GM21619 (cell line): ENCODE measurements at regions not wholly inside any gene's neighbourhood (a gene's known extent, or its start where the extent isn't known, plus 50 kb on each side); places are given as distances from the start of the nearest gene placed in this dataset.

Source experiments
- ATAC-seq: cut with Tn5 transposase; IDR thresholded peaks from one replicate; pipeline ENCODE4 v1.9.1; 2021; ENCODE audit not compliant: unreplicated experiment

DNA sequence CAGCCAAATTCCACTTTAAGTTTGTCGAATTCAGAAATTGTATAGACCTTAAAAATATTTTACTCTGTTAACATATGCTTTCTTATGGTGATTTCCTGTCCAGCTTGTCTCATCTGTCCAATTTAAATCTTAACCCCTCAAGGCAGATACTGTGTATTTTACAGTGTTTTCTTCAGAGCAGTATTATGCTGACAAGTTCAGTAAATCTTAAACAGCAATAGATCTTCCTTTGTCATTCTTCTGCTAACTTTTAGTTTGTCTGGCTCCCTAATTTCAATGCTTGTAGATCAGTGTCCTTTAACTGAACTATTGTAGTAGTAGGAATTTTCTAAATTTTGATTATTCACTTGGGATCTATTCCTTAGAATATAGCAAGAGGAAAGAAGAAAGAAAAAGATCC, 52.8 kb upstream of the MEIS1 start:
- no peak for ATAC-seq

DNA sequence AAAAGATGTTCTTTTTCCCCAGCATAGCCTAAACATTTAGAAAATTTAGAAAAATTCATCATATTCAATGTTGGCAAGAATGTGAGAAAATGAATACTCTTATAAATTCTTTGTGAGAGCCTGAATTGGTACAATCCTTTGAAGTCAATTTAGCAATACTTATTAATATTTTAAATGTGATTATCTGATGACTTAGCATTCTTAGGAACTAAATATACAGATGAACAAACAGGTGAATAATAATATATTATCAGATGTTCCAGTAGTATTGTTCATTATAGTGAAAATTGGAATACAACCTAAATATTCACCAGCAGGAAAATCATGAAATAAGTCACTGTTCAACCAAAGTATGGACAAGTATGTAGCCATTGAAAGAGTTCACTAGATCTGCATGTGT, 55.5 kb upstream of the MEIS1 start:
- ATAC-seq = no peak

DNA sequence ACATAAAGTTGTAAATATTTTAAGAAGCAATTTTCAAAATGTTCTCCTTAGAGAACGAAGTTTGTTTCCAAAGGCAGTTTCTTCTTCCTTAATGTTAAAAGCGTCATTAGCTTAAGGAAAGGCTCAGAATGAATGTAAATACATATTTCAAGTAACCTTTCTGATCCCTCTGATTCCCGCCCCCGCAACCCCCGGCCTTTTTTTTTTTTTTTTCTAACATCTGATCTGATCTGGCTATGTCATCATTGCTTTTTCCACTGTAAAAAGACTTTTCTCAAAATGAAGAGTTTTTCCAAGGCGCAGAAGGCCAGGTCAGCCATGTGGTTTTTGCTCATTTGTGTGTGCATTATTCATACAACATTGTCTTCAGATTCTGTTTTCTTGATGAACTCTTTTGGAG, 57.1 kb upstream of the MEIS1 start:
- no peak for ATAC-seq

DNA sequence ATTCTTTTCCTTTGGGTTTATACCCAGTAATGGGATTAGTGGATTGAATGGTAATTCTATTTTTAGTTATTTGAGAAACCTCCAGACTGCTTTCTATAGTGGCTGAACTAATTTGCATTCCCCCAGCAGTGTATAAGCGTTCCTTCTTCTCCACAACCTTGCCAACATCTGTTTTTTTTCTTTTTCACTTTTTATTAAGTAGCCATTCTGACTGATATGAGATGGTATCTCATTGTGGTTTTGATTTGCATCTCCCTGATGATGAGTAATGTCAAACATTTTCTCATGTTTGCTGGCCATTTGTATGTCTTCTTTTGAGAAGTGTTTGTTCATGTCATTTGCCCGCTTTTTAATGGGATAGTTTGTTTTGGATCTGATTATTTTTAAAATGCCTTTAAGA, 64.1 kb upstream of the MEIS1 start:
- no peak for ATAC-seq

DNA sequence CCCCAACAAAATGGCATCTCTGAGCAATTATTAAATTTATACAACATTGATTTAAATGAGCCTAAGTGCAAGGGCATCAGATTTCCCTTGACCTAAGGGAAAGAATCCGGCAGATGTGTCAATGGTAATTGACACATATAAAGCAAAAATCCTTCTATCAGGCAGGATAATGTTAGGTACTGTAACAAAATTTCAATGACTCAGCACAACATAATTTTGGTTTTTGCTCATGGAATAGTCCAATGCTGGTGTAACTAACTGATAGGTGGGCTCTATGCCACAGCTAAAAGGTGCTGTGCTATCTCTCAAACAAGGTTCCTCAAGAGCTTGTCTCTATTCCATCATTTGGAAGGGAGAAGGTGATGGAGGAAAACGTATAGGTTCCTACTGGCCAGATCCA, 68.3 kb upstream of the MEIS1 start:
- ATAC-seq = no peak

DNA sequence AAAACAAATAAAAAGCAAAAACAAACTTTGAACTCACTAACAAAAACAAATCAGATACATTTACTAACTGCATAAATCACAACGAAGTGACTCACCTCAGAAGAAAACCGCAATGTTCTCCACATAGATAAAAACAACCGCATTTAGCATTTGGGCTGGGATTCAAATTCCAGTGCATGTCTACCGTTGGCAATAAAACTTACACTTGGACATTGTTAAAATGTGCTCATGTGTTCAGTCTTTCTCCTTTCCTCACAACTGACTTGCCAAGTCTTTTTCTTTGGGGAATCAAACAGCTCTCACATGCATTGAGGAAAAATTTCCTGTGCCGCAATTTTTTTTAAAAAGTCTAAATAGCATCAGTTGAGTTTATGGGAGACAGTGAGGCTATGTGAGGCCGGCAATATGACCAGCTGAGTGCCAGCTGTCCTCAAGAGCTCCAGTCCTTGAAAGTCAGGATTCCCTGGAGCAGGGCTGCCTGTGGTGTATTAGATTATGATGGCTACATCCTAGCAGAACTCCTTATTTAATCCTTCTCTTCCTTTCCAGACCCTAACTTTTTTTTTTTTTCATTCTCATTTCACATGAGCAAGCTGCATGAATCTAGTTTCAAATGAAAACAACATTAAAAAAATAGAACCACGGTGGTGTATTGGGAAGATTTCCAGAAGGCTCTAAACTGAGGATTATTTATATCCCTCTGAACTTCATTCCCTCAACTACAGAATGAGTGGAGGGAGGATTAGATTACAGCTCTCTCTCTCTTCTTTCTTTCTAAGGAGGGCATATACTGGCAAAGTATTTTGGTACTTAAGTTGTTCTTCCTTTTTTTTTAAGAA, 70.2 kb upstream of the MEIS1 start:
- no peak for ATAC-seq

DNA sequence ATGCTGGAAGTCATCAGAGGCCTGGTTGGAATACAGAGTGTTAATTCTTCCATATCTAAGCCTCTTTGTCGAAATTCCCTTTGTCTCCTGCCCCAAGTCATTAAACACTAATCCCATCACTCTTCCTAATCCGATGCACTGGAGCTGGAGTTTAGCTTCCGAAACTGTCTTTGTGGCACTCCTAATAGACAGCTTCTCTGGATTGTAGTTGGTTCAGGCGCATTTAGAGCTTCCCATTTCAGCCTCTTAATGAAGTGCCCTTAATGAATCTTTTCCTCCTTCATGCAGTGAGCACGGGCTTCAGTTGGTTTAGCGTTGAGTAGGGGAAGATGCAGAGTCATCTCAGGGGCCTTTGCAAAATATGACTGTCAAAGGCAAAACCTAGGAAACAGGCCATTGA, 72.2 kb upstream of the MEIS1 start:
- ATAC-seq = no peak

DNA sequence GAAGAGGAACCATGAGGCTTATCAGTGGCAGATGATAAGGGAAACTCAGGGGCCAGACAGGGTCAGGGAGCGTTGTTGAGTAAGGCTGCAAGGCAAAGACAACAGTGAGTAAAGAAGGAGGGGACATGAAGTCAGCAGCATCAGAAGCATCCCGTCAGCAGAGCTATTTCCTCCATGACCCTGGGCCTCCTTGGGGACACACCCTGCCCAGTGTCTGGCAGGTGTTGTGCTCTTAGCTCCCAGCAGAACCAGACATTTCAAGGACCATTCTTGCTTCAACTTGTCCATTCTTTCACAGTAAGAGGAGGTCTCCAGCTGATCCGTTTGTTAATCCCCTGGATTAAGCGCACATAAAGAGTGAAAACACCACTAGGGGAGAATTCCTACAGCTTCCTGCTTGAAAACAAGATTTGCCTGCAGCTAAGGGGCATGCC, 88.7 kb upstream of the MEIS1 start:
- ATAC-seq = no peak

DNA sequence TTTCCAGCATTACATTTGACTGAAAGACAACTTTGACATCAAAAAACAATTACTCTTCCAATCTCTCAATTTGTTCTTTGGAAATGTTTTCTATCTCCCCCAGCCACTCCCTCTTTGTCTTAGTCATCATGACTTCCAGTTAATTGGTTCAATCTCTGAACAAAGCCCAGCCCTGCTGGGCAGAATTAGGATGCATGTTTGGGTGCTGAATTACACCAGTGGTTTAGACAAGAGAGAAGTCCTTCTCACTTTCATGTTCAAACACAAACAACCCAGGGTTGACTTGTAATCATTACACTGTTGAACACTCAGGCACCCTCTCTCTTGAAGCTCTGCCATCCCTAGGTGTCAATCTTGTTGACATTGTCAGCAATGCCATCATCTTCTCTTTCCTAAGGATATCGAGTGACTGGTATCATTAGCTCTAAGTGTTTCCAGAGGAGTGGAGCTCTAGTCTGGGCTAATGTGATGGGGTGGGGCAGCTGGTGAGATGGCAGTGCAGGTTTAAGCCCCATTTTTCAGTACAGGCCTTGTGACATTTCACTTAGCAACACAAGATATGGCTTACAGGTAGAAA, 90.8 kb upstream of the MEIS1 start:
- no peak for ATAC-seq

DNA sequence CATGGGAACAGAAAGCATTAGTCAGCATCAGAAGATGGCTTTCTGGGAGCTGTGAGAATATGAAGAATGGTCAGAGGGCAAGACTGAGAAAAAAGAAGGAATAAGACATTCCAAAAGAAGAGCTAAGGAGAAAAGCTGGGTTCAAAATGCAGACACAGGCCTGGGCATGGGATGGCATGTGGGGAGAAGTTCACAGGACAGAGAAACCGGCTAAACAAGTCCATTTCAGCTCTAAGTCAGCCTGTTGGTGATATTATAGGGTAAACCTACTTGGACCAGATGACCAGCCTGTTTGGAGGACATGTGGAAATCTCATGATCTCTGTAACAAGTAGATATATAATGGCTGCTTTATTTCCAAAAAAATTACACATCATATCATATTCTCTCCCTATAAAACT, 91.7 kb upstream of the MEIS1 start:
- no peak for ATAC-seq

DNA sequence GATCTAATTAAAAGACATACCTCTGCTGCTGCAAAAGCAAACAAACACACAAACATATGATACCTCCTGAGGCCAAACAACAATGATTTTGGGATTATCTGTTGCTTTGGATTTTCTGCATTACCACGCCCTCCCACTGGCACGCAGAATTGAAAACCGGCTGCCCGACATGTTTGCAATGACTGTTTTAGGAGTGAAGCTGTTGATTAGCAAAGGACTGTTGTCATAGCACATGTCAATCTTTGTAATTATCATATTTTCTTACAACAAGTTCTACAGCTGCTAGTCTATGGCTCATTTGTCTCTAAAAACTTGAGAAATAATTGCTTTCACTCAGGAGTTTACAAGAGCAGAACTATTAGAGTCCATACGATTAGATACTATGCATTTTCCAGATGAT, 94.4 kb upstream of the MEIS1 start:
- no peak for ATAC-seq

DNA sequence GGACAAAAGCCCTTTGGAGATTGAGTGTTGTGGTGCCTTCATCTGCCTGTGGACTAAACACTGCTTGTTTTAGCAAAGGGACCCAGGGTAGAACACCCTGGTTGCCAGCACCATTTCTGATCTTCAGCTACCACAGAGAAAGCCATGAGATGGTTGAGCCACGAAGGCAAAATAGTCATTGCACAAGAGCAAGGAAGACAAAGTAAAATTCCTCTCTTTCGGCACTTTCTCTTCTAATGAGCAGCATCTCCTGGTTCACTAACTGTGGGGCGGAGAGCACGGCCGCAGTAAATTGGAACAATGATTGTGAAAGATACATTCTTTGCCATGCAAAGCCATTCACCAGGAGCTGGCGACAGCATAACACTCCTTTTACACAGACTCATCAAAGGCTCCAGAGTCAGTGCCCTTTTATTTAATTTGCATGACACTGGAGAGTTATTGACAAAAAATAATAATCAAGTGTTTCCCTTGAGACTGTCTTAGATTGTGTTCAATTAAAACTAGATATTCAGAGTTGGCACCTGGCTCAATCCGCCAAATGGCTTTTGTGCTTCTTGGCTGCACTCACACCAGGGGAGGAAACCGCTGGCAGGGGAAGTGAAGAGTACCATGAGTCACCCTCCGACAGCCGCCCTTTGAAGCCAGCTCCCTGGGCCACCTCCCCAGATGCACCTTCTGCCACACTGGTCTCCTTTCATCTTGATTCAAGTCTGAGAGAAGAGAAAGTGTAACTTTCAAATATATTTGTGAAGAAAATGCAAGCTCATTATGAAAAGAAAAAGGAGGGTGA, 100.5 kb upstream of the MEIS1 start:
- ATAC-seq = no peak

DNA sequence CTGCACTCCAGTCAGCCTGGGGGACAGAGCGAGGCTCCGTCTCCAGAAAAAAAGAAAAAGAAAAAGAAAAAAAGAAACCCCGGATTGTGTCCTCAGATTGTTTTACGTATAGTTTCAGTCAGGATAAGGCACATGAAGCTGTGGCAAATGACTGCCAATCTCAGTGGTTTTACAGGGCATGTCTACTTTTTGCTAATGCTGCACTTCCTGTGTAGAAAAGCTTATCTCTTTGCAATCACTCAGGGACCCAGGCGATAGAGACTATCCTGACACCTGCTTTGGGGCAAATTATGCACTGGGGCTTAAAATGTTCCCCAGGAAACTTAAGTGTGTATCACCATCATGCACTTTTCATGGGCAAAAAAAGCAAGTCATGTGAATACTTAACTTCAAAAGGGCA, 103.7 kb upstream of the MEIS1 start:
- ATAC-seq = no peak

DNA sequence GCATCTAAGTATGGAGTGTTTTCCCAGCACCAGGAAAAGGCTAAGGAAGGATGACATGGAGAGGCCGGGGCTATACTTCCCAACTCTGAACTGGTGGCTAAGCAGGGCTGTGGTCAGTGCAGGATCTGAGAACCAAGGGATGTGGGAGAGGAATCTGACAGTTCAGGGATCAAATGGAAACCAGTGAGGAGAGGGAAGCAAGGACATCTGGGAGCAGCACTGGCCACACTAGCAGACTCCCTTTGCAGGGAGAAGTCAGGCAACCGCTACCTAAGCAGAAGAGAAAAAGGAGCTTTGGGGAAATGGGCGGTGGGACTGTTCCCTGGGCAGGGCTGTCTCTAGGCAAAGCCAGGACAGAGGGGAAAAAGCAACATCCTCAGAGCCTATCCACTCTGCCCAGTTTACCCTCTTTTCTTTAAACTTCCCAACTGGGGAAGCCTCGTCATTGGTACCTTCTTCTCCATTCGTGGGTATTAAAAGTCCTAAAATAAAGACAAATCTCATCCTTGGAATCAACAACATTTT, 105.8 kb upstream of the MEIS1 start:
- no peak for ATAC-seq

DNA sequence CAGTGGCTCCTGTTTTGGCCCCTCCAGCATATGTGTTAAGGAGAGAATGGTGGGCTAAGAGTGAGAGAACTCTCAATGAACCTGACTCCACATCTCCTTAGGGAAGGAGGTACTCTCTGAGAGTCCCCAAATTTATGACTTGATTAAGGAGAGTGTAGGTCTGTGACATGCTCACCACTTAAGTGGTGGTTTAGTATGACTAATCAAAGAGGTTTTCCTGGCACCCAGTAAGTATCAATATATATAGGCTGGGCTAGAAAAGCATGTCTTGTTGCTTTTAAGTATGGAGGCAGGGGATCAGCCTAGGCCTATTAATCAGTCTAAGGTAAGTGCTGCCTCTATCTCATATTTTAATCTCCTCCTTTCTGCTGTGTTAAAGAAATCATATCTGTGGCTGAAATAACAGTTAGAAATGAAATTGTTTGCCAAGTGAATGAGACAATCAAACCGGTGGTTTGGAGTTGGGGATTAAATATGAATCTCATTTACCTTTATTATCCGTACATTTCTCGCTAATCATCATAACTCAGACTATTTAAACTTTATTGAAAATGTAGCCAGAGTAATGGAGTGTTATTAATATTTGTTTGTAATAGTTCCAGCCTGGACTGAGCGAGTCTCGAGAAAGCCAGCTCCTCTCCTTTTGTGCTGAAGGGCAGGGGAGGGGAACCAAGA, 107.7 kb upstream of the MEIS1 start:
- no peak for ATAC-seq

DNA sequence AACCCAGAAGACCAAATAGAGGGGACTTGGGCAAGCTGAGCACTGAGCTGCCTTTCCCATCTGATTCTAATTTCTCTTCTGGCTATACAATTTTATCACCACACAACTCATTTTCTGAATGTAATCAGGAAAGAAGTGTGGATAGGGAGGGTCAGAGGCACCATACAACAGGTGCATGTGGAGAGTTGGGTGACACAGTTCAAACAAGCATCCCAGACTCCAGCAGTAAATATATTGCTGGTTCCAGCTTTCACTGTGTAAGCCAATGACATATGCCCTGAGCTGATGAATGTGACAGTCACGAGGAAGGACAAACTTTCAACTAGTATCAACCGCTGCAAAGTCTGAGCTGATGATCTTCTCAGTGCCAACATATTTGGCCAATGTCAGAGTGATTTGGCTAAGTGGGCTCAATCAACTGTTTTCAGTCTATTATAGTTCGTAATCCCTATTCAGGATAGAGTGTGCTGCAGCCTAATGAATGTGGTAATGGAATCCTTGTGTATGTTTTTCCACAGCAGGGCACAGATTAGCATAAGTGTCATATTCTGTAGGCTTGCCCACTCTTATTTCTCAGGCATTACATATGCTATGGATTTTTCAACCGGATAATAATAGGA, 109.9 kb upstream of the MEIS1 start:
- ATAC-seq = no peak

DNA sequence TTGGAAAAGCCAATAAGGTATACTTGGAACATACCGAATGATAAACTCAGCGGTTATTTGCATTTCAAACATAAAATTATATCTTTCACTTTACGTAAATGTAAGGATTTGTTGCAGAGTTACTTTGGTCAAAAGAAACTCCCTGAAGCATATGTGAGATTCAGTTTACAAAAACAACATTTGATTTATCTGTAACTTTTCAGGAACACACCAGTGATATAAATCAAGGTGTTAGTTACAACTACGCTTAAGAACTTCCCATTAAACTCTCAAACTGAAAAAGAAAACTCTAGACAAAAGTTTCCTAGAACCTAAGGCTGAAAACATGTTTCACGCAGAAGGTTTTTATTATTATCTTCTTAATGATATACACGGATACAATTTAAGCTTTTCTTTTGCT, 110.6 kb upstream of the MEIS1 start:
- ATAC-seq = no peak

DNA sequence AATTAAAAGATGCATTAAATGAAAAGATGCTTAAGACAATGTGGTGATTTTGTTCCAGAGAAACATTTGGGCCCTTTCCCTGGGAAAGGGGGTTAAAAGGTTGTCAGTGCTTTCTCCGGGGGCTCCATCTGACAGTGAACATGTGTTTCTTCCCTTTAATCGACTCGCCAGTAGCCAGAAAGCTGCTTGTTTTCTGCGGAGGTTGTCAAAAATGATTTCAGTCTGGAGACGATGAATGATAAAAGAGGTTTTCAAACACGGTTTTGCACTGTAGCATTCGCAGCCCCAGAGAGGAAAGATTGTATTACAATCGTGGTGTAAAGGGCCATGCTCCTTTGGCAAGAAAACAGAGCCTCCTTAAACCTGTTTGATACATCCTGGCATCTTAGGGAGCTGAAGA, 111.5 kb upstream of the MEIS1 start:
- ATAC-seq = no peak

DNA sequence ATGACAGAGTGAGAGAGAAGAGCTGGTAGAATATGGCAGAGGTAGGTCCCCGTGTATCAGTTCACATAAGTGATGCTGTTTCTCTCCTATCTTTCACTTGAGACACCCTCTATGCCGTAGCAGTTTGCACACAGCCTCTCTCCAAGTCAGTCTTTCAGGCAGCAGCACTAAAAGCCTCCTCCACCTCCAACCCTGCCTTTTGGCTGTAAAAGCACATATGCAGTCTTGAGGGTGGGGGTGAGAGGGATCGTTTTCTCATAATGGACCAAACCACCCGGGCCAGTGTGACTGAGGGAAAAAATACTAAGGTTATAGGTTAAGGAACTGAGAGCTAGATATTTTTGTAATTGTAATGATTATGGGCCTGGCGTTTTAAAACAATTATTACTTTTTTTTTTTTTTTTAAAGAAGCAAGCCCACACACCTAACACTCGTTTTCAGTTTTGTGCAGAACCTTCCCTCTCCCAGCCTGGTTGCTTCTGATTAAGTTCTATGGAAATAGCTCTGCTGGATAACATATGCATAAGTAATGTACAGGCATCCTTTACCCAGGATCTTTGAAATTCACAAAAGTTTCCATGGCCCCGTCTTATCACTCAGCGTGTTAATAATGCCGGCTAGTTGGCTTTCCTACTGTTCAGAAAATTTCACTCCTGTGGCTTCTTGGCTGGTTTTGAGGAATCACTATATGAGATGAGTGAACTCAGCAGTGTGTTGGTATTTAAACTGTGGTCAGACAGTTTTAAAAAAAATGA, 112.2 kb upstream of the MEIS1 start:
- ATAC-seq = no peak

DNA sequence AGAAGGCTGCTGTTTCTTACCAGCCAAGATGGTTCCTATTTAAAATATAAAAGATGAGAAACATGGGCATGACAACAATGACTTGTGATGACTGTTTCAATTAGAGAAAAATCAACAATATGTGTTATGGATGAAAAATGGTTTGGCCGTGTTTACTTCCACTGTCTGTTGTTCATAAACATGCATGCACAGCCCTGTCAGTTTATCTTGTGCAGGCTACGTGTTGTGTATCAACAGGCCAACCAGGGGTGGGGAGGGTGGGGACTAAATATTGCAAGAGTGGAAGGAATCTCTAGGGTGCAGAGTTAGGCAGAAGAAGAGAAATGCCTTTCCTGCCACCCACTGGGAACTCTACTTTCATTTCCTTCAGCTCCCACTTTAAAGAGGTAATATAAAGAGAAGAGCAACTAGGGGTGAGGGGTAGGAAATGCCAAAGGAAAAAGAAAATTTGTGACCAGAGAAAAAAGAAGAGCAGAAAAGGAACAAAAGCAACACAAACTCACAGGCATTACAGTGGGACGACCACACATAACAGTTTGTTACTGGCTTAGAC, 116.8 kb upstream of the MEIS1 start:
- ATAC-seq = no peak
